GM21526 (cell line): ENCODE measurements at regions not wholly inside any gene's neighbourhood (a gene's known extent, or its start where the extent isn't known, plus 50 kb on each side); places are given as distances from the start of the nearest gene placed in this dataset.

Experiments used
- ATAC-seq: cut with Tn5 transposase; IDR thresholded peaks from one replicate; pipeline ENCODE4 v1.9.1; 2021; ENCODE audit warnings: moderate library complexity; ENCODE audit not compliant: unreplicated experiment, low FRiP score

- ATAC-seq, result no peak
Measured at GRCh38 chr21:43348801-43349261, 78.1 kb downstream of the SIK1 start.

- ATAC-seq, result no peak
Measured at GRCh38 chr21:43348170-43348766, 78.7 kb downstream of the SIK1 start.

GRCh38 chr21:43347461-43348169, 79.3 kb downstream of the SIK1 start:
- ATAC-seq, result no peak

- ATAC-seq, result no peak
Measured at GRCh38 chr21:43346551-43346950, 80.4 kb downstream of the SIK1 start.

GRCh38 chr21:43345746-43346409, 81.1 kb downstream of the SIK1 start:
- ATAC-seq, result no peak

- ATAC-seq, result no peak
Measured at GRCh38 chr21:43345046-43345745, 81.7 kb downstream of the SIK1 start.

- ATAC-seq, result no peak
Measured at GRCh38 chr21:43343992-43344886, 82.7 kb downstream of the SIK1 start.

- no peak for ATAC-seq
Measured at GRCh38 chr21:43343095-43343991, 83.6 kb downstream of the SIK1 start.

- no peak for ATAC-seq
Measured at GRCh38 chr21:43342301-43342881, 84.5 kb downstream of the SIK1 start.

- ATAC-seq, result no peak
Measured at GRCh38 chr21:43341378-43342161, 85.4 kb downstream of the SIK1 start.

- no peak for ATAC-seq
Measured at GRCh38 chr21:43340491-43341377, 86.2 kb downstream of the SIK1 start.

- ATAC-seq, result no peak
Measured at GRCh38 chr21:43339668-43340067, 87.3 kb downstream of the SIK1 start.

- no peak for ATAC-seq
Measured at GRCh38 chr21:43338951-43339350, 88.0 kb downstream of the SIK1 start.

- no peak for ATAC-seq
Measured at GRCh38 chr21:43337901-43338655, 88.9 kb downstream of the SIK1 start.

- ATAC-seq, result no peak
Measured at GRCh38 chr21:43335119-43335518, 91.8 kb downstream of the SIK1 start.

GRCh38 chr21:43334214-43334958, 92.5 kb downstream of the SIK1 start:
- no peak for ATAC-seq
